K562 (cell line): ENCODE measurements at regions not wholly inside any gene's neighbourhood (a gene's known extent, or its start where the extent isn't known, plus 50 kb on each side); places are given as distances from the start of the nearest gene placed in this dataset.

Source experiments
- IRF1 ChIP-seq: sonication (generic); formaldehyde crosslinking; IDR thresholded peaks from 2 replicates; pipeline ENCODE4 v1.8.0; 2022; ENCODE audit warnings: missing genetic modification reagents, mild to moderate bottlenecking, borderline replicate concordance
- MEIS2 ChIP-seq: fragments of 450-650 bp; IDR thresholded peaks from 2 replicates; pipeline ENCODE4 v1.6.1; 2014; ENCODE audit warnings: mild to moderate bottlenecking; ENCODE audit not compliant: partially characterized antibody
- MXD1 ChIP-seq: fragments of 250-450 bp; sonication (Bioruptor Pico); IDR thresholded peaks from 2 replicates; pipeline ENCODE4 v1.8.0; 2021; ENCODE audit warnings: borderline replicate concordance, mild to moderate bottlenecking, moderate library complexity; ENCODE audit not compliant: poor library complexity, severe bottlenecking
- NFIX ChIP-seq: fragments of 250-450 bp; sonication (Bioruptor Pico); IDR thresholded peaks from 2 replicates; pipeline ENCODE4 v1.4.0; 2020; ENCODE audit warnings: low read depth, mild to moderate bottlenecking, moderate library complexity
- STAT5A ChIP-seq: IDR thresholded peaks from 2 replicates; pipeline ENCODE4 v1.6.1; 2012; ENCODE audit warnings: low read length, inconsistent platforms, borderline replicate concordance
- TAF7 ChIP-seq: fragments of 450-650 bp; IDR thresholded peaks from 2 replicates; pipeline ENCODE4 v1.6.1; 2016; ENCODE audit warnings: missing genetic modification characterization, missing compliant biosample characterization
- TCFL5 ChIP-seq: fragments of 250-450 bp; sonication (Bioruptor Pico); conservative IDR thresholded peaks from 2 replicates; pipeline ENCODE4 v1.6.1; 2021; ENCODE audit warnings: mild to moderate bottlenecking, moderate library complexity, matching md5 sums
- THRB ChIP-seq: fragments of 450-650 bp; formaldehyde crosslinking; conservative IDR thresholded peaks from 2 replicates; pipeline ENCODE4 v1.4.0; 2022; ENCODE audit warnings: mild to moderate bottlenecking, missing genetic modification characterization
- ZNF511 ChIP-seq: sonication (generic); formaldehyde crosslinking; IDR thresholded peaks from 2 replicates; pipeline ENCODE4 v1.8.0; 2022; ENCODE audit warnings: mild to moderate bottlenecking, missing genetic modification reagents
- ZNF655 ChIP-seq: fragments of 250-450 bp; sonication (Bioruptor Pico); IDR thresholded peaks from 2 replicates; pipeline ENCODE4 v1.5.0; 2021
- ZNF76 ChIP-seq: fragments of 250-450 bp; sonication (Bioruptor Pico); IDR thresholded peaks from 2 replicates; pipeline ENCODE4 v1.4.0; 2020; ENCODE audit warnings: mild to moderate bottlenecking, moderate library complexity, borderline replicate concordance

- TF ChIP-seq TAF7 (tag) (no peak), MEIS2 (no peak), THRB (CRISPR knock-in tag) (no peak), ZNF76 (CRISPR knock-in tag) (no peak), ZNF655 (CRISPR knock-in tag) (no peak), IRF1 (CRISPR knock-in tag) (no peak), MXD1 (CRISPR knock-in tag) (no peak), NFIX (no peak), STAT5A (no peak), ZNF511 (no peak), TCFL5 (no peak)
- TF ChIP-seq, all 486 proteins: peak for 0
Measured at GRCh38 chr10:93150990-93151547, 77.4 kb downstream of the CYP26A1 start (continued).
